H54 (cell line): ENCODE measurements at regions not wholly inside any gene's neighbourhood (a gene's known extent, or its start where the extent isn't known, plus 50 kb on each side); places are given as distances from the start of the nearest gene placed in this dataset.

Source experiments
- DNase-seq: peaks from one replicate; pipeline ENCODE4 v3.0.0; 2011; ENCODE audit warnings: low spot score, mixed read lengths; ENCODE audit not compliant: insufficient read length
- FAIRE-seq: peaks from 3 replicates; lab custom pipeline; 2011; peaks lifted over from hg19 to GRCh38; lab: Jason Lieb, UNC
- POLR2A ChIP-seq: IDR thresholded peaks from 2 replicates; pipeline ENCODE4 v1.6.1; 2011; ENCODE audit warnings: low read depth, mild to moderate bottlenecking, low read length

DNA sequence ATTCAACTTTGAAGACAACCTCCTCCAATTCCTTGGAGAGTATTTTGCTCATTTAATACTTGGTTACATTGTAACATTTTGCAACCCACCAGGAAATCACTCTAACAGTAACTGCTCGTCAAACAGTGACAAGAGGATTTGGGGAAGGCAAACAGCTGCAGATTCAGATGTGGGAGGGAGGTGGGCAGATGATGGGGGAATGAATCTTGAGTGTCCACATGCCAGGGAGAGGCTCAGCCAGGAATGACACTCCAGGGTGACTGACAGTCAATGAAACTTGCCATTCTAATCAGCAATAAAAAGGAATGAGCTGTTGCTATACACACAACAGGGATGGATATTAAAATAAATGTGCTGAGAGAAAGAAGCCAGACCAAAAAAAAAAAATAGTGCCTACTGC lies 97.7 kb upstream of the ANKRD55 start:
- TF ChIP-seq POLR2A: no peak
- no peak for DNase-seq
- no peak for FAIRE-seq

DNA sequence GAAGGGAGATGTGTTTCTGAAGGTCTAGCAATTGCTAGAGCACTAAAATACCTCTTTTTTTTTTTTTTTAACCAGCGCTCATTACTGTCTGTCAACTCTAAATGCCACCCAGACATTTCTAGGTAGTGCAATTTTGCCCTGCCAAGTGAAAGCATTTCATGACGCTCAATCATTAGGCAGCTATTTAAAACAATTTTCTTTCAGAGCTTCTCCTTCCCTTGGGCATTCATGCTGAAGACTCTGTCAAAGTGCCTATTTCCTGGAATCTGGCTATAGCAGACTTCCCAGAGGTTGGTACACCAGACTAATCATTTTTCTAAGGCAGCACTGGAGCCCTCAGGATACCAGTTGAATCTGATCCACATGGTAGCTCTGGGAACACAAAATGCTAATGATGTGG lies 97.0 kb upstream of the ANKRD55 start:
- no peak for TF ChIP-seq POLR2A
- DNase-seq (no peak), FAIRE-seq (no peak)

DNA sequence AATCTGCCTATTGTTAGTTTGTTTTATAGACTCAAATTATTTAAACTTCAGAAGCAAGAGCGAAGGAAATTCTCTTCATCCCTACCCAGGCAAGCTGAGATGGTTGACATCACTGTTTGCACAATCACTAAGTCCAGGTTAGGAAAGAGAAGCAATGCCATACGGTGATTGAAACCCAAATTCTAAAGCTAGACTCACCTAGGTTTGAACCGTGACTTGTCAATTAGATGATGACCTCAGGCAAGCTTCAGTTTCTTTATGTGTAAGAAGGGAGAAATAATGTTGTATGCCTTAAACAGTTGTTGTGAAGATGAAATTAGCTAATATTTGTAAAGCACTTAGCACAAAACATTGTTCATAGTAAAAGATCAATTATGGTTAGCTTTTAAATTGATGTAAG lies 96.5 kb upstream of the ANKRD55 start:
- no peak for FAIRE-seq
- DNase-seq: no peak
- TF ChIP-seq POLR2A: no peak

DNA sequence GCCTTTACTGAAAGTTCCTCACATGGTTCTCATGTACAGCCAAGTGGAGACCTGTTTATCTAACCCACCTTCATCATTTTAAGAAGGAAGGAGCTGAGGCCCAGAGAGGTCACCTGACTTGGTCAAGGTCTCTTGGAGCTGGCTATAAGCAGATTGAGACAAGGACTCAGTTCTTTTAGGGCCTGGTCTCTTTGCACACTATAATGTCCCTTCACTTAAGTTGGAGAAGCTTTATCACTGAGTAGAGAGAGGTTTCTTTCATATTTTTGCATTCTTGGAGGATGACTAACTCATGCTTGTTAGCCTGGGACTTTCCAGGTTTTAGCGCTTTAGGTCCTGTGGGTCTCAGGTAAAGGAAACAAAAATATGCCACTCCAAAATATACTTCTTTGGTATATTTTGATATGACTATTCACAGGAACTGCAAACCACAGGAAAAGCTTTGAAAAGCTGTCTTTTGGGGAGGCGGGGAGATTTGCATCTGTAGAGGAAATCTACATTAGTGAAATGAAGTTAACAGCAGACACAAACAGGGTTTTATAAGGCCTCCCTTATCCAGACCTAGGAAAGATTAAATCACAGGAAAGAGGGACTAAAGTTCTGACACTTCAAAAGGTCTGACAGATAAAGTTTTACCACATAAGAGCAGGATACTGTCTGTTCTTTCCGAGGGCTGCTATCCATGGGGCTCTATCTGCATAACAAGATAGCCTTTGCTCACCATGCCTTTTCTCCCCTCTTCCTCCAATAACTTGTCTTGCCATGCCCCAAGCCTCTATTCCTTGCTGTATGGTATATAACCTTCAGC lies 95.8 kb upstream of the ANKRD55 start:
- TF ChIP-seq POLR2A: no peak
- DNase-seq (peak; percentile 7), FAIRE-seq (peak; percentile 20)

DNA sequence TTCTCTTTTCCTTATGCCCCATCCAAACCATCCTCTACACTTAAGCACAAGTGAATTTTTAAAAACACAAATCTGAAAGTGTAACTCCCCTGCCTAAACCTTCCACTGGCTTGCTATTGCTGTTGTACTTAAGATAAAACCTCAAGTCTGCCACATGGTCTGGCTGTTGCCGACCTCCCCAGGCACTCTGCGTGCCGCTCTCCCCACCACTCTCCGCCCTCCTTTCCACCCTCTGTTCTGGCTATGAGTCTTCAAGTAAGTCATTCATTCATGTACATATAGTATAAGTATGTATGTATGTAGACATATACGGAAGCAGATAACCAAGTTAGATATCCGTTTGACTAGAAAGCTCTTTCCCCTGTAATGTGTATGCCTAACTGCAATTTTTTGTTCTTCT lies 94.7 kb upstream of the ANKRD55 start:
- FAIRE-seq (no peak), DNase-seq (no peak)
- no peak for TF ChIP-seq POLR2A

DNA sequence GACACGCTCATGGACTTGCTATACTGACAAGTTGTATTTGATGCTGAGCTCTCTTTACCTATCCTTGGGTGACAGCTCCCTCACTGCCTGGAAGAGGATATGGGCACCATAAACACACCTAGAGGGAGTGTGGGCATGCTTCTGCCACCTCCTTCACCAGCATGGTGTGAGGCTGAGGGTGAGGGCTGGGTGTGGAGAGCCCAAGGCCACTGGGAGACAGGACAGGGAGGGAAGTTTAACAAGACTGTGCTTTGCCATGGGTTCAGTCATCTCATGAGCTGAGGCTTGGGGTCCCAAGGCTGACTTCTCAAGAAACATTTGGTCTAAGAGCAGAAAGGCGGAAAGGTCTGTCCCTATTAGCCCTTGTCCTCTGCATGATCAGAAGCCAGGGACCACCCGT lies 93.6 kb upstream of the ANKRD55 start:
- DNase-seq (no peak), FAIRE-seq (no peak)
- TF ChIP-seq POLR2A: no peak

DNA sequence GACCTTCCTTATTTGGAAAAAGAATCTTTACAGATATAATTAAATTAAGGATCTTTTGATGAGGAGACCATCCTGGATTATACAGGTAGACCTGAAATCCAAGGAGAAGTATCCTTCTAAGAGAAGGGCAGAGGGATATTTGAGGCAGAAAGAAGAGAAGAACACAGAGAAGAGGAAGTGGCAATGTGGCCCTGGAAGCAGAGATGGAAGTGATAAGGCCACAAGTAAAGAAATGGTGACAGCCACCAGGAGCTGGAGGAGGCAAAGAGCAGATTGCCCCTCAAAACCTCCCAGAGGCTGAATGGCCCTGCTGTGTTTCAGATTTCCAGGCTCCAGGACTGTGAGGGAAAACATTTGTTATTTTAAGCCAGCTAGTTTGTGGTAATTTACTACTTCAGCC lies 93.0 kb upstream of the ANKRD55 start:
- no peak for FAIRE-seq
- no peak for DNase-seq
- no peak for TF ChIP-seq POLR2A

DNA sequence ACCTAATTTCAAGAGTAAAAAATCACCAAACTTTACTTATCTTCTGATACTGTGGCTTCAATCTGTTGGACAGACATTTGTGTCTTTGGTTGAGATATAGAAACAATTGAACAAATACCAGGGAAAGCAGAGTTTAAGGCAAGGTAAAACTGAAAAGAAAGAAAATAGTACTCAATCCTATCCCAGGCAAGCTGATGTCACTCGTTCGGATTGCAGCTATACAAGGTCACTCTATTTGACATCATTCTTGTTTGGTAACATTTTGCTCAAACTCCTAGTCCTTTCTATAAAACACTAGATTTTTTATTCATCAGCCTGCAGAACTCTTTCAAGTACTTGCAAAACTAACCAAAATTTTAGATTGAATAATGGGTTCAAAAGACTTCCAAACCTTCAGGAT lies 91.9 kb upstream of the ANKRD55 start:
- FAIRE-seq (no peak), DNase-seq (no peak)
- TF ChIP-seq POLR2A: no peak

DNA sequence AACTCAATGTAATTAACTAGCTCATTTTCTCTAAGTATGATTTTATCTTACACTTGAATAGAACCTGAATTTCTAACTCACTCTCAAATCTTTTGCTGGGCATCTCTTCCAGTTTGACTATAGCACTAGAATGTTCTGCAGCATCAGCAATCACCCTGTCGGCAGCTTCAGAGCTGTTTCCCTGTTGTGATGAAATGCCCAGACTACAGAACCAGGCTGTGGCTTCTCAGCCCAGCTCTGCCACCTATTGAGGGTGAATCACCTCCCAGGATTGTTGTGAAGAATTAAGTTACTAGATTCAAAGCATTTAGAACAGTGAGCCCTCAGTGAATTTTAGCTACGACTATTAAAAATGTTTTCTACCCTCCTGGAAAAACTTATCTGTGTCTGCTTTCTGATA lies 90.4 kb upstream of the ANKRD55 start:
- TF ChIP-seq POLR2A: no peak
- FAIRE-seq: peak; percentile 38
- peak; percentile 65 for DNase-seq

DNA sequence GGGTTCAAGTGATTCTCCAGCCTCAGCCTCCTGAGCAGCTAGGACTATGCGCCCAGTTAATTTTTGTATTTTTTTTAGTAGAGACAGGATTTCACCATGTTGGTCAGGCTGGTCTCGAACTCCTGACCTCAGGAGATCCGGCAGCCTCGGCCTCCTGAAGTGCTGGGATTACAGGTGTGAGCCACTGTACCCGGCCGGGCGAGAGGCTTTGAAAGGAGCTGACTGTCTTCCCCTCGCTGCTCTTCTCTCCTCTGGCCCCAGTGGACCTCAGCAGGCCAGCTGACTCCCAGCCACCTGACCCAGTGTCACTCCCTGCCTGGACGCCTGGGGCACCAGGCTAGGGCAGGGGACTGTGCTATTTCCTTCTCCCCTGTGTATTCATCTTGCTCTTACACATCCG lies 89.5 kb upstream of the ANKRD55 start:
- DNase-seq (no peak), FAIRE-seq (no peak)

DNA sequence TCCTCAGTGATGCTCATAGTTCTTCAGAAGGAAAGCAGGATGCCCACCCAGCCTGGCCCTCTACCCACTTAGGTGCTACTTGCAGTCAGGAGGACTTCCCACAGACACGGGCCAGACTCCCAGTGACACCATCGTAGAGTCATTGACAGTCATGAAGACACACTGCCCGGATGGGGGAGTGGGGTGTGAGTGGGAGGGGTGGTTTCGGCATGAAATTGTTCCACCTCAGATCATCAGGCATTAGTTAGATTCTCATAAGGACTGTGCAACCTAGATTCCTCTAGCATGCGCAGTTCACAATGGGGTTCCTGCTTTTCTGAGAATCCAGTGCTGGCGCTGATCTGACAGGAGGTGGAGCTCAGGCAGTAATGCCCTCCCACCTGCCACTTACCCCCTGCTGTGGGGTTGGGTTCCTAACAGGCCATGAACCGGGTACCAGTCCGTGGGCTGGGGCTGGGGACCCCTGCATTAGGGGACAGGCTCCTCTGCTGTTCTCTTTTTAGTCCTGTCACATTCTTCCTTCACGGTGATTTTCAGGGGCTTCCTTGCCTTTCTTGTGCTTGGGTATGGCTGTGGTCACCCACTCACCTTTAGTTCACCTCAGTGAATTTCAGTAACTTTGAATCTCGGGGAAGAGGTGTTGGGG lies 88.2 kb upstream of the ANKRD55 start:
- DNase-seq: no peak
- no peak for FAIRE-seq
- TF ChIP-seq POLR2A: no peak

More for the DNA sequence above, 89.5 kb upstream of the ANKRD55 start:
- no peak for TF ChIP-seq POLR2A

DNA sequence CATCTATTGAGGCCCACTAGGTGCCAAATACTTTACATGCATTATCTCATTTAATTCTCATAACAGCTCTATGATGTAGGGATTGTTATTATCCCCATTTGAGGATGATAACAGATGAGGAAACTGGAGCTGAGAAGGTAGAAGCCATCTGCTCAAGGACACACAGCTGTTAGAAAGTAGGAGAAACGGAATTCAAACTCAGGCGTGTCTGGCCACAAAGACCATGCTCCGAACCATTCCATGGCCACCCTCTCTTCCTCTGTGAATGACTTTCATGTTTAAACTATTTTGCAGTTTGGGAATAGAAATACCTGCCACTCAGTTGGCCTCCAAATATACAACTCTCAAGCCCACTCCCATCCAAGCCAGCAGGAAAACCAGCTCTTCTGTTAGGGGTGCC lies 87.6 kb upstream of the ANKRD55 start:
- no peak for FAIRE-seq
- no peak for DNase-seq
- no peak for TF ChIP-seq POLR2A

DNA sequence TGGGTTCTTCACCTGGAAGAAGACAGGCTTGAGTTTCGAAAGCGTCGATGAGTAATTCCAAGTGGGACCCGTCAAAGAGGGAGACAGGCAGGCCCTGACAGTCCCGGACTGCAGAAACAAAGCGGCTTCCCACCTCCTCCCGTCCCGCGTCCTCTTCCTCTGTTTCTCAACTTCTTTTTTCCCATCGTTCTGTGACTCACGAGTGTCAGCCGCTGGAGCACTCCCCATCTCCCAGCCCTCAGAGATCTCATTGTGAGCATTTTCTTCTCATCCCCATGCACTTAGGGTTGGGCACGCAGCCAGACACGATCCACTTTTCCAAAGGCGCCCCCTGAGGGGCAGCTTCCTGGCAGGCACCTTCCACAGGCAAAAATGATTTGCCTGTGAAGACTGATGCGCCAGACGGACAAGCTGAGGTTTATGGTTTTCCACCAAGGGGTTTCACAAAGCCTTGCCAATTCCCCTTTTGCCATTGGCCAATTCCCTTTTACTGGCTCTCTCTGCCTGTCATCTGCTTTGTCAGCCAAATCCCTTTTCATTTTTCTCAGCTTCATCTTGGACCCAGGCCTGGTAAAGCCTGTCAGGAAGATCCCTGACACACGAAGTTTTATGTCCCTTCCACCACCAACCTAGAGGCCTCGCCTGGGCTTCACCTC lies 86.5 kb upstream of the ANKRD55 start:
- DNase-seq (no peak), FAIRE-seq (no peak)
- no peak for TF ChIP-seq POLR2A

DNA sequence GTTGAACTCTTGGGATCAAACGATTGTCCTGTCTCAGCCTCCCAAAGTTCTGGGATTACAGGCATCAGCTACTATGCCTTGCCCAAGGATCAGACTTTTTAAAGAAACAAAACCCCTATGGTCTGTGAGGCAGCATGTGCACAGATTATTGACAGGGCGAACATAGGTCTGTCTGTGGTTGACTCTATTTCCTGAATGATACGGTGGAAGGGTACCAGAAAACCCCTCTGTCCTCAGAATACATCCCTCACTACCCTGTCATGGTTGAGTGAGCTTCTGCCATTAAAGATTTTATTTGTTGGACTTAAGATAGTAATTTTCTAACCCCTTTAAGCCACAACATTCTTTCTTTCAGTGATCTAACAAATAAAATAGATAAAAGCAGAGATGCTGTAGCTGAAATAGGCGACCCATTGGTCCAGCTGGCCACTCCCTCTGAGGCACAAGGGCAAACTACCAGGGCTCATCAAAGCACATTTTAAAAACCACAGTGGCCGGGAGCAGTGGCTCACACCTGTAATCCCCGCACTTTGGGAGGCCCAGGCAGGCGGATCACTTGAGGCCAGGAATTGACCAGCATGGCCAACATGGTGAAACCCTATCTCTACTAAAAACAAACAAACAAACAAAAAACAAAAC lies 84.9 kb upstream of the ANKRD55 start:
- FAIRE-seq (no peak), DNase-seq (no peak)
- no peak for TF ChIP-seq POLR2A
